ENCODE measurements at regions not wholly inside any gene's neighbourhood (a gene's known extent, or its start where the extent isn't known, plus 50 kb on each side); places are given as distances from the start of the nearest gene placed in this dataset.

DNA sequence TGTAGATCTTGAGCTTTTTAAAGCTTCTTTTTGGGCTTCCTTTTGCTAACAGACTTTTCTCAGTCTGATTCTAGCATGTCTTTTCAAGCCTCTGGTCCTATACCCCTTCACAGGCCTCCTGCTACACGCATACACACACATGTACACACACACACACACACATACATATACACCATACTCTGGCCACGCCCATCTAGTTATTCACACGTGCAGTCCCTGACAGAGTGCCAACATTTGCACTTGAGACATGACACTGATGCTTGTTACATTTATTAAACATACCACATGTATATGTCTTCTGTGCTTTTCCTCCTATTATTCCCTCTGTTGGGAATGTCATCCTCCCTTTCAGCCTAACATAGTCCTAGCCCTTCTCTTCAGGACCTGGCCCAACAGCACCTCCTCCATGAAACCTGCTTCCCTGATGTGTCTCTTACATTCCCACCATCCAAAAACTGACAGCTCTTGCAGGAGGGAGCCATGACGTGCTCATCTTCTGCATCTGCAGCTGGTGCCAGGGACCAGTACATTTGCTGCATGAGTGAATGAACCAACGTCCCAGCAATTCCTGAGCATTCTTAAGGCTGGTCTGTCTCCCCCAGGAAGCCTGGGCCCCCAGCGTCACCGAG is 222.1 kb downstream of the ARHGAP12 start:
- TF ChIP-seq, protein P1, sequence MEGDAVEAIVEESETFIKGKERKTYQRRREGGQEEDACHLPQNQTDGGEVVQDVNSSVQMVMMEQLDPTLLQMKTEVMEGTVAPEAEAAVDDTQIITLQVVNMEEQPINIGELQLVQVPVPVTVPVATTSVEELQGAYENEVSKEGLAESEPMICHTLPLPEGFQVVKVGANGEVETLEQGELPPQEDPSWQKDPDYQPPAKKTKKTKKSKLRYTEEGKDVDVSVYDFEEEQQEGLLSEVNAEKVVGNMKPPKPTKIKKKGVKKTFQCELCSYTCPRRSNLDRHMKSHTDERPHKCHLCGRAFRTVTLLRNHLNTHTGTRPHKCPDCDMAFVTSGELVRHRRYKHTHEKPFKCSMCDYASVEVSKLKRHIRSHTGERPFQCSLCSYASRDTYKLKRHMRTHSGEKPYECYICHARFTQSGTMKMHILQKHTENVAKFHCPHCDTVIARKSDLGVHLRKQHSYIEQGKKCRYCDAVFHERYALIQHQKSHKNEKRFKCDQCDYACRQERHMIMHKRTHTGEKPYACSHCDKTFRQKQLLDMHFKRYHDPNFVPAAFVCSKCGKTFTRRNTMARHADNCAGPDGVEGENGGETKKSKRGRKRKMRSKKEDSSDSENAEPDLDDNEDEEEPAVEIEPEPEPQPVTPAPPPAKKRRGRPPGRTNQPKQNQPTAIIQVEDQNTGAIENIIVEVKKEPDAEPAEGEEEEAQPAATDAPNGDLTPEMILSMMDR (IDR thresholded peaks at IDR 0.05; ENCODE audit: insufficient read depth, low read length): no peak
- H3K4me3 ChIP-seq (ENCODE audit: low read depth, low read length): no peak overlapping the region

DNA sequence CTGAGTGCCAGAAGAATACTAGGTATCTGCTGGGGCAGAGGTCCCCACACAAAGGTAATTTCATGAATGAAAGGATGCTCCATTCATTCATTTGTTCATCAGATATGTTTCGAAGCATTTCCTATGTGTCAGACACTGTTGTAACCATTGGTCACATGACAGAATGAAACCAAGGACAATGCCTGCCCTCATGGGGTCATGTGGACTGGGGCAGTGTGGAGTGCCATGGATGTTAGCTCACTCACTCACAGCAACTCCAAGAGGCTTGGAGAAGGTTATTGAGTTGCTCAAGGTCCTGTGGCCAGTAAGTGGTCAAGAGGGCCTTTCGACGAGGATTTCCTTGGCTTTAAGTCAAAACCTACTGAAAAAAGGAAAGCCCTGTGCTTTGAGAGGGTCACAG is 223.5 kb downstream of the ARHGAP12 start:
- DNase-seq (ENCODE audit: low read depth): no peak
- no peak overlapping the region for H3K4me3 ChIP-seq (ENCODE audit: low read depth, low read length)
- TF ChIP-seq, protein P1 (IDR thresholded peaks at IDR 0.05; ENCODE audit: insufficient read depth, low read length): no peak

More for the DNA sequence above, 222.1 kb downstream of the ARHGAP12 start:
- no peak for DNase-seq (ENCODE audit: low read depth)

DNA sequence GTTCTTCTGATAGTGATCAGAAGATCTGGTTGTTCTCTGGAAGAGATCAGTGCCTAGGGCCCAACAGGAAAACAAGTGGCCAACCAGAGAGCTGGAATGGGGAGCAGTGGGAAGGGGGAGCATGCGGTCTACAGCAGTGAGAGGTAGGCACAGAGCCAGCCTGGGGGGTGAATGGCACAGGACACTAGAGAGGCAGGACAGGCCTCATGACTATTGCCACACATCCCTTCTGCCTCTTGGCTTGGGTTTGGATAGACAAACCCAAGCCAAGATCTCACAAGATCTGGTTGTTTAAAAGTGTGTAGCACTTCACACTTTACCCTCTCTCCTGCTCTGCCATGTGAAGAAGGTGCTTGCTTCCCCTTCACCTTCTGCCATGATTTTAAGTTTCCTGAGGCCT is 224.4 kb downstream of the ARHGAP12 start:
- H3K4me3 ChIP-seq (ENCODE audit: low read depth, low read length): no peak overlapping the region
- TF ChIP-seq, protein P1 (IDR thresholded peaks at IDR 0.05; ENCODE audit: insufficient read depth, low read length): no peak
- no peak for DNase-seq (ENCODE audit: low read depth)

DNA sequence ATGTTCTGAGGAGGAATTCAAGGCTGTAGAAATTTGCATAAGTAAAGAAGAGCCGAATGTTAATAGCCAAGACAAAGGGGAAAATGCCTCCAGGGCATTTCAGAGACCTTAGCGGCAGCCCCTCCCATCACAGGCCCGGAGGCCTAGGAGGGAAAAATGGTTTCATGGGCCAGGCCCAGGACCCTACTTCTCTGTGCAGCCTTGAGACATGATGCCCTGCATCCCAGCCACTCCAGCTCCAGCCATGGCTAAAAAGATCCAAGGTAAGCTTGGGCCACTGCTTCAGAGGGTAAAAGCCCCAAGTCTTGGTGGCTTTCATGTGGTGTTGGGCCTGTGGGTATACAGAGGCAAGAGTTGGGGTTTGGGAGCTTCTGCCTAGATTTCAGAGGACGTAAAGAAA is 225.7 kb downstream of the ARHGAP12 start:
- no peak for DNase-seq (ENCODE audit: low read depth)
- H3K4me3 ChIP-seq (ENCODE audit: low read depth, low read length): no peak overlapping the region
- TF ChIP-seq, protein P1 (IDR thresholded peaks at IDR 0.05; ENCODE audit: insufficient read depth, low read length): no peak

DNA sequence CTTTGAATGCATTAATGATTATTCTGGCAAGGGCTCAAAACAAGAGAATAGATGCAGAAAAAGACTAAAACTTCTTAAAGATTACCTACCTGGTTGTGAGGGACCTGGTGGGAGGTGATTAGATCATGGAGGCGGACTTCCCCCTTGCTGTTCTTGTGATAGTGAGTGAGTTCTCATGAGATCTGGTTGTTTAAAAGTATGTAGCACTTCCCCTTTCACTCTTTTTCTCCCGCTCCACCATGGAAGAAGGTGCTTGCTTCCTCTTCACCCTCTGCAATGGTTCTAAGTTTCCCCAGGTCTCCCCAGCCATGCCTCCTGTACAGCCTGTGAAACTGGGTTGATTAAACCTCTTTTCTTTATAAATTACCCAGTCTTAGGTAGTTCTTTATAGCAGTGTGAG is 226.6 kb downstream of the ARHGAP12 start:
- no peak overlapping the region for H3K4me3 ChIP-seq (ENCODE audit: low read depth, low read length)
- DNase-seq (ENCODE audit: low read depth): no peak
- TF ChIP-seq, protein P1 (IDR thresholded peaks at IDR 0.05; ENCODE audit: insufficient read depth, low read length): no peak

DNA sequence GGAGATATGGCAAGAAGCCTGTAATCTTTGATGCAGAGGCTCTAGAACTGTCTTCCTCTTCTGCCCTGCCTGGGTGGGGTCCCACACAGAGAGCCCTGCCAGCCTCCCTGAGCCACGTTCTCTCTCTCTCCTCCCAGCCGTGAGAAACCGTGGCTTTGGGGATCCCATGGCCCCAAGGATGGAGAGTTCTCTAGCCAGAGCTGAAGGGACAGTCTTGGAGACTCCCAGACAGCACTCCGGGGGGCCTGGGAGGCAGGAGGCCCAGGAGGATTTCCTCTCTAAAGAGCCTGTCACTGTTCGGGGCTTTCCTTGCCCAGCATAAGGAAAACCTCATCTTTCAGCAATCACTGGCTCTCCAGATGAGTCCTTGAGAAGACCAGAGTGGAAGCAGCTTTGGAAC is 227.1 kb downstream of the ARHGAP12 start:
- H3K4me3 ChIP-seq (ENCODE audit: low read depth, low read length): no peak overlapping the region
- peak; percentile 45 for DNase-seq (ENCODE audit: low read depth)
- TF ChIP-seq, protein P1 (IDR thresholded peaks at IDR 0.05; ENCODE audit: insufficient read depth, low read length): no peak

DNA sequence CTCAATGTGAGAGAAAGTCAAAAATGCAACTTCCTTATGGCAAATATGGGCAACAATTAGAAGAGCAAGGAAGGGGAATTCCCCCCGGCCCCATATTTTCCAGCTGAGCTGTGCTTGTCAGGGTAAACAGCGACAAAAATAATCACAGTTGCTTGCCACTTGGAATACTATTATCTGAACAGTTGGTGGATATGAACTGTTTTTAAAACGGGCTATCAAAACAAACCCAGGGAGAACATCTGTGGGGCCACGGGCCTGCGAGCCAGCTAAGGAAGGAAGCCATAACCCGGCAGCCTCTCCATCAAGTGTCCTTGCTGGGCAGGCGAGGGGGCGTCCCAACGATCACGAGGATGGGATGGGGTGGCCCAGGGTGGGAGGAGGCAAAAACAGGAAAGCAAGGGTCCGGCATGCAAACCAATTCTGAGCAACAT is 228.4 kb downstream of the ARHGAP12 start:
- TF ChIP-seq, protein P1 (IDR thresholded peaks at IDR 0.05; ENCODE audit: insufficient read depth, low read length): no peak
- H3K4me3 ChIP-seq (ENCODE audit: low read depth, low read length): no peak overlapping the region
- DNase-seq (ENCODE audit: low read depth): peak; percentile 50
